ENCODE measurements at regions not wholly inside any gene's neighbourhood (a gene's known extent, or its start where the extent isn't known, plus 50 kb on each side); places are given as distances from the start of the nearest gene placed in this dataset.
A peak's percentile ranks its signal among the peaks of the same experiment; 100 is the strongest.

DNA sequence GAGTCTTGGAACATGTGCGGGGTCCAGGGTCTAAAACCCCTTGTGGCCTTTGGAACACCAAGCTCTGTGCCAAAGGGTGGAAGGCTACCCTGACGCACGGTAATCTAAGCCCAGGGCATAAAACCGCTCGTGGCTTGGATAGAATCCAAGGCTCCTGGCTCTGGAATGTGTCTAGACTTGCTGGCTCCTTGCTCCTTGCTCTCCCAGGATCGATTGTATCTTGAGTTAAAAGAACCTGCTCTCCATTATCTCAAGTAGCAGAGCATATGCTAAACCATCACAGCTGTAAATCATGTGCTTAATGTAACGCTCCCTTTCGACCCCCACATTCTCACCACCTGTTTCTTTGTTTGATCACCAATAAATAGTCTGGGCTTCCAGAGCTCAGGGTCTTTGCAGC is 50.3 kb downstream of the TLCD4 start:
- TF ChIP-seq NFIC (IDR thresholded peaks at IDR 0.05) = peak; percentile 35; the same call in 1 of the 2 replicates

DNA sequence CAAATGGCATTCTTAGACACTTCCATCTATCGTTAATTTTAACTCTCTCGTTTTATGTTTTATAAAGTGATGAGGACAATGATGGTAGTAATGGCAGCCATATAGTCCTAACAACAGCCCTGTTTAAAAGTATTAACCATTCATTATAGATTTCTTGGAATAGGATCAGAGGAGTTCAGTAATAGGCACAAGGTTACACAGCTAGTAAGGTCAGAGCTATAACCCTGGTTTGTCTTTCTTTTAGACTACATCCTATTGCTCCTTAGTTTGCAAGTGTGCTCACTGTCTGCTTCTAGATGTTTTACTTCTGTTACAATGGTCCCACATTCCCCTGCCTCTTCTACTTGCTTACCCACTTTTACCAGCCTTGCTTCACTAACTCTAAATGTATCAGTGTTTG is 50.9 kb downstream of the TLCD4 start:
- no peak for TF ChIP-seq RAD21 (IDR thresholded peaks at IDR 0.05; ENCODE audit: low read depth)
- TF ChIP-seq TEAD4 (IDR thresholded peaks at IDR 0.05) = no peak
- TF ChIP-seq, protein P1, sequence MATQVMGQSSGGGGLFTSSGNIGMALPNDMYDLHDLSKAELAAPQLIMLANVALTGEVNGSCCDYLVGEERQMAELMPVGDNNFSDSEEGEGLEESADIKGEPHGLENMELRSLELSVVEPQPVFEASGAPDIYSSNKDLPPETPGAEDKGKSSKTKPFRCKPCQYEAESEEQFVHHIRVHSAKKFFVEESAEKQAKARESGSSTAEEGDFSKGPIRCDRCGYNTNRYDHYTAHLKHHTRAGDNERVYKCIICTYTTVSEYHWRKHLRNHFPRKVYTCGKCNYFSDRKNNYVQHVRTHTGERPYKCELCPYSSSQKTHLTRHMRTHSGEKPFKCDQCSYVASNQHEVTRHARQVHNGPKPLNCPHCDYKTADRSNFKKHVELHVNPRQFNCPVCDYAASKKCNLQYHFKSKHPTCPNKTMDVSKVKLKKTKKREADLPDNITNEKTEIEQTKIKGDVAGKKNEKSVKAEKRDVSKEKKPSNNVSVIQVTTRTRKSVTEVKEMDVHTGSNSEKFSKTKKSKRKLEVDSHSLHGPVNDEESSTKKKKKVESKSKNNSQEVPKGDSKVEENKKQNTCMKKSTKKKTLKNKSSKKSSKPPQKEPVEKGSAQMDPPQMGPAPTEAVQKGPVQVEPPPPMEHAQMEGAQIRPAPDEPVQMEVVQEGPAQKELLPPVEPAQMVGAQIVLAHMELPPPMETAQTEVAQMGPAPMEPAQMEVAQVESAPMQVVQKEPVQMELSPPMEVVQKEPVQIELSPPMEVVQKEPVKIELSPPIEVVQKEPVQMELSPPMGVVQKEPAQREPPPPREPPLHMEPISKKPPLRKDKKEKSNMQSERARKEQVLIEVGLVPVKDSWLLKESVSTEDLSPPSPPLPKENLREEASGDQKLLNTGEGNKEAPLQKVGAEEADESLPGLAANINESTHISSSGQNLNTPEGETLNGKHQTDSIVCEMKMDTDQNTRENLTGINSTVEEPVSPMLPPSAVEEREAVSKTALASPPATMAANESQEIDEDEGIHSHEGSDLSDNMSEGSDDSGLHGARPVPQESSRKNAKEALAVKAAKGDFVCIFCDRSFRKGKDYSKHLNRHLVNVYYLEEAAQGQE (IDR thresholded peaks at IDR 0.05; ENCODE audit: low read depth) = no peak
- TF ChIP-seq TCF12 (IDR thresholded peaks at IDR 0.05; ENCODE audit: low read depth) = no peak
- TF ChIP-seq TAF1 (IDR thresholded peaks at IDR 0.05; ENCODE audit: low read depth) = no peak
- TF ChIP-seq ZBTB7A (IDR thresholded peaks at IDR 0.05; ENCODE audit: low read depth) = no peak
- TF ChIP-seq, protein P2, sequence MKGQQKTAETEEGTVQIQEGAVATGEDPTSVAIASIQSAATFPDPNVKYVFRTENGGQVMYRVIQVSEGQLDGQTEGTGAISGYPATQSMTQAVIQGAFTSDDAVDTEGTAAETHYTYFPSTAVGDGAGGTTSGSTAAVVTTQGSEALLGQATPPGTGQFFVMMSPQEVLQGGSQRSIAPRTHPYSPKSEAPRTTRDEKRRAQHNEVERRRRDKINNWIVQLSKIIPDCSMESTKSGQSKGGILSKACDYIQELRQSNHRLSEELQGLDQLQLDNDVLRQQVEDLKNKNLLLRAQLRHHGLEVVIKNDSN (IDR thresholded peaks at IDR 0.05) = no peak
- TF ChIP-seq YY1 (IDR thresholded peaks at IDR 0.05; ENCODE audit: low read depth) = no peak
- no peak for TF ChIP-seq EP300 (IDR thresholded peaks at IDR 0.05; ENCODE audit: borderline replicate concordance)
- no peak for TF ChIP-seq FOXM1 (IDR thresholded peaks at IDR 0.05; ENCODE audit: borderline replicate concordance, low read depth)
- no peak for TF ChIP-seq NFIC (IDR thresholded peaks at IDR 0.05)
- no peak for TF ChIP-seq CEBPB (IDR thresholded peaks at IDR 0.05)

DNA sequence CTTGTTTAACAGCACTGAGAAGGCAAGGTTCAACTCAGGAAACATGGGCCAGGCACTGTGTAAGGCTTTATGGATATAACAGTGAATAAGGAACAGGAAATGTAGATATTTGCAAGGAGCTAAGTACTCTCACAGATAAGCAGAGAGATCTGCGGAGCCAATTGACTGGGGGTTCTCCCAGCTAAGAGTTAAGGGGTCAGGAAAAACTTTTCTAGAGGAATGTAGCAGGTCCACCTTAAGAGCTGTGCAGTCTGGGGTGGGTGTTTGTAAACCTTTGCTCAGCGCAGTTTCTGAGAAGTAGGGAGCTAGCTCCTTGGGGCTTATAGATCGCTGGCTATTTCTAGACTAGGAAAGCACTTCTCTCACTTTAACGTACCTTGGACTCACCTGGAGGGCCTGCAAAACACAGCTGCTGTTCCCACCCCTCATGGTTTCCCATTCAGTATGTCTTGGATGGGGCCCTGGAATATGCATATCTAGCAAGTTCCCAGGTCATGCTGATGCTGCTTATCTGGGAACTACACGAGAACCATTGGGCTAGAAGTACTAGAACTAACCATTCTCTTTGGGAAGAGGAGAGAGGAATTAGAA is 51.7 kb downstream of the TLCD4 start:
- no peak for TF ChIP-seq TCF12 (IDR thresholded peaks at IDR 0.05; ENCODE audit: low read depth)
- TF ChIP-seq FOXM1 (IDR thresholded peaks at IDR 0.05; ENCODE audit: borderline replicate concordance, low read depth) = no peak
- no peak for TF ChIP-seq TEAD4 (IDR thresholded peaks at IDR 0.05)
- TF ChIP-seq, protein P3, sequence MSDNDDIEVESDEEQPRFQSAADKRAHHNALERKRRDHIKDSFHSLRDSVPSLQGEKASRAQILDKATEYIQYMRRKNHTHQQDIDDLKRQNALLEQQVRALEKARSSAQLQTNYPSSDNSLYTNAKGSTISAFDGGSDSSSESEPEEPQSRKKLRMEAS (IDR thresholded peaks at IDR 0.05) = no peak
- no peak for TF ChIP-seq ZBTB7A (IDR thresholded peaks at IDR 0.05; ENCODE audit: low read depth)
- no peak for TF ChIP-seq EP300 (IDR thresholded peaks at IDR 0.05; ENCODE audit: borderline replicate concordance)
- TF ChIP-seq CEBPB (IDR thresholded peaks at IDR 0.05) = no peak
- TF ChIP-seq TAF1 (IDR thresholded peaks at IDR 0.05; ENCODE audit: low read depth) = no peak
- no peak for TF ChIP-seq RAD21 (IDR thresholded peaks at IDR 0.05; ENCODE audit: low read depth)
- TF ChIP-seq YY1 (IDR thresholded peaks at IDR 0.05; ENCODE audit: low read depth) = no peak
- TF ChIP-seq EGR1 (IDR thresholded peaks at IDR 0.05) = no peak
- TF ChIP-seq, protein P2 (IDR thresholded peaks at IDR 0.05) = no peak
- no peak for TF ChIP-seq CREB1 (IDR thresholded peaks at IDR 0.05; ENCODE audit: low read depth)
- TF ChIP-seq NFIC (IDR thresholded peaks at IDR 0.05) = no peak
- TF ChIP-seq, protein P1 (IDR thresholded peaks at IDR 0.05; ENCODE audit: low read depth) = no peak

DNA sequence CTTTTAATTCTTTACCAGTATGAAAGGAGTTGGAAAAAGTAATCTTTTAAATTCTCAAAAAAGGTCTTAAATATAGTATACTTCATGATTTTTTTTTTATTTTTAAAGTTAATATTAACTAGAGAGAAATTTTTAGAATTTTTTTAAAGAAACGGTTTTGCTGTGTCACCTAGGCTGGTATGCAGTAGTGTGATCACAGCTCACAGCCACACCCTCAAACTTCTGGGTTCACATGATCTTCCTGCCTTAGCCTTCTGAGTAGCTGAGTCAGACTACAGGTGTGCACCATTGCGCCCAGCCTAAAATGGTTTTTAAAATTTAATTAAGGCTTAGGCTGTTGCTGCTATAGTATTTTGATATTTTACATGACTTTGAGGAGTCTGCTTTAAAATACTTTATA is 52.4 kb downstream of the TLCD4 start:
- TF ChIP-seq, protein P2 (IDR thresholded peaks at IDR 0.05) = peak; percentile 53
- TF ChIP-seq TAF1 (IDR thresholded peaks at IDR 0.05; ENCODE audit: low read depth) = no peak
- TF ChIP-seq TEAD4 (IDR thresholded peaks at IDR 0.05) = 0 out of 2 replicates have a peak, but pooled peaks have one; percentile 33
- TF ChIP-seq, protein P1 (IDR thresholded peaks at IDR 0.05; ENCODE audit: low read depth) = no peak
